Bronchial epithelial cell (primary cell): ENCODE measurements at regions not wholly inside any gene's neighbourhood (a gene's known extent, or its start where the extent isn't known, plus 50 kb on each side); places are given as distances from the start of the nearest gene placed in this dataset.

ENCODE experiments used
- DNase-seq: peaks from one replicate; pipeline ENCODE4 v3.0.0-alpha.2; 2010; ENCODE audit warnings: low read depth
- FAIRE-seq: peaks from 2 replicates; lab custom pipeline; 2011; peaks lifted over from hg19 to GRCh38; lab: Jason Lieb, UNC
- H3K27me3 ChIP-seq: 2 replicates; pipeline ENCODE4 v1.5.1; 2011; ENCODE audit warnings: low read length; ENCODE audit not compliant: control insufficient read depth, insufficient read depth
- H3K36me3 ChIP-seq: 2 replicates; pipeline ENCODE4 v1.5.1; 2011; ENCODE audit warnings: low read length; ENCODE audit not compliant: control insufficient read depth, insufficient read depth
- H3K4me3 ChIP-seq: 2 replicates; pipeline ENCODE4 v1.5.1; 2011; ENCODE audit warnings: mild to moderate bottlenecking, low read depth, low read length, control low read depth
- TF ChIP-seq, protein P1 (sequence below): IDR thresholded peaks from 2 replicates; pipeline ENCODE4 v1.5.1; 2011; ENCODE audit warnings: mild to moderate bottlenecking, moderate library complexity, low read length, control low read depth, inconsistent platforms; ENCODE audit not compliant: insufficient read depth, severe bottlenecking

DNA sequence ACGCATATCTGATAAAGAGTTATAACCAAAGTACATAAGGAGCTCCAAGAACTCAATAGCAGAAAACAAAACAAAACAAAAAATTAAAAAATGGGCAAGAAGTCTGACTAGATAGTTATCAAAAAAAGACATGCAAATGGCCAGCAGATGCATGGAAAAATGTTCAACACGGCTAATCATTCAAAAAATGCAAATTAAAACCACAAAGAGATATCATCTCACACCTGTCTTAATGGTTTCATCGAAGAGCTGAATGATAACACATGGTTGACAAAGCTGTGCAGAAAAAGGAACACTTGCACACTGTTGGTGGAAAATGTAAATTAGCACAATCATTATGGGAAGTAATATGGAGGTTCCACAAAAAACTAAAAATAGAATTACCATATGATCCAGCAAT is 751.3 kb upstream of the POU3F3 start:
- DNase-seq (no peak), FAIRE-seq (no peak)
- no peaks in the 10 kb centered on the region for H3K36me3 ChIP-seq
- H3K4me3 ChIP-seq, result no peak overlapping the region
- TF ChIP-seq, protein P1, sequence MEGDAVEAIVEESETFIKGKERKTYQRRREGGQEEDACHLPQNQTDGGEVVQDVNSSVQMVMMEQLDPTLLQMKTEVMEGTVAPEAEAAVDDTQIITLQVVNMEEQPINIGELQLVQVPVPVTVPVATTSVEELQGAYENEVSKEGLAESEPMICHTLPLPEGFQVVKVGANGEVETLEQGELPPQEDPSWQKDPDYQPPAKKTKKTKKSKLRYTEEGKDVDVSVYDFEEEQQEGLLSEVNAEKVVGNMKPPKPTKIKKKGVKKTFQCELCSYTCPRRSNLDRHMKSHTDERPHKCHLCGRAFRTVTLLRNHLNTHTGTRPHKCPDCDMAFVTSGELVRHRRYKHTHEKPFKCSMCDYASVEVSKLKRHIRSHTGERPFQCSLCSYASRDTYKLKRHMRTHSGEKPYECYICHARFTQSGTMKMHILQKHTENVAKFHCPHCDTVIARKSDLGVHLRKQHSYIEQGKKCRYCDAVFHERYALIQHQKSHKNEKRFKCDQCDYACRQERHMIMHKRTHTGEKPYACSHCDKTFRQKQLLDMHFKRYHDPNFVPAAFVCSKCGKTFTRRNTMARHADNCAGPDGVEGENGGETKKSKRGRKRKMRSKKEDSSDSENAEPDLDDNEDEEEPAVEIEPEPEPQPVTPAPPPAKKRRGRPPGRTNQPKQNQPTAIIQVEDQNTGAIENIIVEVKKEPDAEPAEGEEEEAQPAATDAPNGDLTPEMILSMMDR, result no peak
- no peaks in the 10 kb centered on the region for H3K27me3 ChIP-seq

DNA sequence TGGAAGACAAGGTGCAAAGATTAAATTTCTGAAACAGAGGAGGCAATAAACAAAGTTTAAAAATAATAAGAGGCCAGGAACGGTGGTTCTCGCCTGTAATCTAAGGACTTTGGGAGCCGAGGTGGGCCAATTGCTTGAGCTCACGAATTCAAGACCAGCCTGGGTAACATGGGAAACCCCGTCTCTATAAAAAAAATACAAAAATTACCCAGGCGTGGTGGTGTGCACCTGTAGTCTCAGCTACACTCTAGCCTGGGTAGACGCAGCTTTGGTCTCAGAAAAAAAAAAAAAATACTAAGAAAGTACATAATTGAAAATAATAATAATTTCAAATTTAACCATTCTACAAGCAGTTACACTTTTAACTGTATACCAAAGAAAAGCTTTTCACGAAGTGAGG is 744.6 kb upstream of the POU3F3 start:
- DNase-seq (no peak), FAIRE-seq (no peak)
- TF ChIP-seq, protein P1, result no peak
- Histone ChIP-seq H3K4me3 (no peak overlapping the region), H3K36me3 (no peaks in the 10 kb centered on the region), H3K27me3 (no peaks in the 10 kb centered on the region)

DNA sequence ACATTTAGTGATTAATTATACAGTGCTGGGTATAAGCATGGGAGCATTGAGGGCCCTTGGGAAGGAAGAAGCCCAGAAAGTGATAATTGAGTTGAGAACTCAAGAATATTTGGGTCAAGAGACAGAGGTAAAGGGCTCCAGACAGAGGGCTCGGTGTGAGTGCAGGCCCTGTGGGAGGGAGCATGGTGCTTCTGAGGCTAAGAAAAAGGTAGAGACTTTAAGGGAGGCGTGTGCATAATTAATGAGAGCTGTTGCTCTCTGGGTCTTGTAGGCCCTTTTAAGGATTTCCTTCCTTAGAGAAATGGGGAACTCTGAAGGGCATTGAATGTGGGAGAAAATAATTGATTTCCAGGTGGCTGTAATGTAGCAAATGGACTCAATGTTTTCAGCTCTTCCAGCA is 735.0 kb upstream of the POU3F3 start:
- no peak for FAIRE-seq
- Histone ChIP-seq H3K36me3 (no peaks in the 10 kb centered on the region), H3K4me3 (no peak overlapping the region), H3K27me3 (no peaks in the 10 kb centered on the region)
- TF ChIP-seq, protein P1, result no peak
- DNase-seq, result no peak

DNA sequence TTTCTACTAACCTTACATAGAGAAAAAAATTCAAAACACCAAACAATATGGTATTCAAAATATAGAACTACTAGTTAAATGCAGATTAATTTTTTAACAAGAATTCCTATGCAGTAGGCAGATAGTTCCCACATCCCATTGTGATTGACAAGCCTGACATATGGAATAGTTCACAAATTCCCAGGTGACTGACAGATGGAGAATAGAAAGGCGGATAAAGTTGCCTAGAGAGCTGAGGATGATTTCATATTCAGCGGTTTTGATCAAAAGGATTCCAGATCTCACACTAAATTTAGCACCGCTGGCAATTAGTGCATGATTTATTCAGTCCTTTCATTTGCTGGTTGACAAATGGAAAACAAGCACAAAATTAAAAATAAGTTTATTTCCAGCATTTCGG is 733.7 kb upstream of the POU3F3 start:
- TF ChIP-seq, protein P1, result no peak
- DNase-seq (no peak), FAIRE-seq (no peak)
- Histone ChIP-seq H3K36me3 (no peaks in the 10 kb centered on the region), H3K4me3 (no peak overlapping the region), H3K27me3 (no peaks in the 10 kb centered on the region)

GRCh38 chr2:104125096-104125495 is 728.8 kb upstream of the POU3F3 start:
- H3K36me3 ChIP-seq, result no peaks in the 10 kb centered on the region
- FAIRE-seq, result no peak
- TF ChIP-seq, protein P1, result no peak
- no peaks in the 10 kb centered on the region for H3K27me3 ChIP-seq
- DNase-seq, result no peak
- H3K4me3 ChIP-seq, result no peak overlapping the region

- DNase-seq (no peak), FAIRE-seq (no peak)
- TF ChIP-seq, protein P1, result no peak
- Histone ChIP-seq H3K36me3 (no peaks in the 10 kb centered on the region), H3K27me3 (no peaks in the 10 kb centered on the region), H3K4me3 (no peak overlapping the region)
Measured at GRCh38 chr2:104127049-104127770, 726.7 kb upstream of the POU3F3 start.
